Right cardiac atrium (tissue), 5 donors: ENCODE measurements at regions not wholly inside any gene's neighbourhood (a gene's known extent, or its start where the extent isn't known, plus 50 kb on each side); places are given as distances from the start of the nearest gene placed in this dataset.

Experiments used
- ATAC-seq, 2 donors: fragments of 200-7000 bp; cut with Tn5 transposase; one replicate each; pipeline versions ENCODE4 v1.8.0 to v1.9.1; 2020; ENCODE audit warnings: moderate library complexity in 2 of 2, mild to moderate bottlenecking in 1 of 2
- DNase-seq, 3 donors: peaks; one replicate each; pipeline ENCODE4 v3.0.0-alpha.2; 2020
- H3K27ac ChIP-seq: one replicate; pipeline ENCODE4 v1.5.1; 2013; ENCODE audit warnings: mild to moderate bottlenecking, low read length, control low read depth, moderate library complexity
- H3K27me3 ChIP-seq: one replicate; pipeline ENCODE4 v1.6.1; 2013; ENCODE audit not compliant: control insufficient read depth, insufficient read depth
- H3K4me1 ChIP-seq: one replicate; pipeline ENCODE4 v1.6.1; 2013; ENCODE audit warnings: low read length; ENCODE audit not compliant: control insufficient read depth, insufficient read depth
- H3K4me3 ChIP-seq: one replicate; pipeline ENCODE4 v1.5.1; 2013; ENCODE audit warnings: low read length, control low read depth
- H3K9me3 ChIP-seq: one replicate; pipeline ENCODE4 v1.6.1; 2013; ENCODE audit warnings: low read length; ENCODE audit not compliant: control insufficient read depth
- WGBS: extraction: QIAGEN DNeasy Blood & Tissue Kit; methylation state at CpG from one replicate; pipeline ENCODE4 v1.1.7; 2013; 5-methylcytosine and 5-hydroxymethylcytosine counted together
- intact Hi-C, 4 donors: fragments of 100-400 bp; cut with DNase I; formaldehyde crosslinking; loops; one replicate each; pipeline versions ENCODE4 v1.11.0 to v1.14.0; 2022 to 2023
- donor health status: healthy with polysubstance abuse.
- donor health status: DM: no; HTN: yes; CAD: no.
- donor health status: DM: no; HTN: no; CAD: no.
- donor health status: DM: no; HTN: yes; CAD: no; lungs with severe emphysema.
- donor health status: DM: yes; HTN: yes; CAD: no.

- H3K4me3 ChIP-seq = no peak overlapping the region
- no peaks in the 10 kb centered on the region for H3K9me3 ChIP-seq
- no peak overlapping the region for H3K27ac ChIP-seq
- ATAC-seq (no peak), DNase-seq (no peak)
- H3K4me1 ChIP-seq = no peaks in the 10 kb centered on the region
- H3K27me3 ChIP-seq = no peaks in the 10 kb centered on the region
- intact Hi-C loops = no loop called here
These were observed 169.2 kb downstream of the ZIC5 start for GRCh38 chr13:99802416-99802815.

- H3K4me3 ChIP-seq = no peak overlapping the region
- H3K9me3 ChIP-seq = no peaks in the 10 kb centered on the region
- no peak overlapping the region for H3K27ac ChIP-seq
- DNase-seq = no peak
- no peak for ATAC-seq
- WGBS = 32% methylated on average over 4 of the region's 4 CpGs
- H3K4me1 ChIP-seq = no peaks in the 10 kb centered on the region
- intact Hi-C loops = no loop called here
- no peaks in the 10 kb centered on the region for H3K27me3 ChIP-seq
These were observed 170.6 kb downstream of the ZIC5 start for GRCh38 chr13:99800951-99801350.

- 88% methylated on average over 3 of the region's 3 CpGs for WGBS
- H3K4me1 ChIP-seq = no peaks in the 10 kb centered on the region
These were observed 171.6 kb downstream of the ZIC5 start for GRCh38 chr13:99800011-99800410.

GRCh38 chr13:99798756-99799155 lies 172.8 kb downstream of the ZIC5 start:
- intact Hi-C loops = no loop called here
- Histone ChIP-seq H3K27me3 (no peaks in the 10 kb centered on the region), H3K4me3 (no peak overlapping the region), H3K27ac (no peak overlapping the region), H3K4me1 (no peaks in the 10 kb centered on the region), H3K9me3 (no peaks in the 10 kb centered on the region)
- 64% methylated on average over 4 of the region's 4 CpGs for WGBS
- ATAC-seq = no peak
- no peak for DNase-seq

More at GRCh38 chr13:99800011-99800410, 171.6 kb downstream of the ZIC5 start:
- Histone ChIP-seq H3K9me3 (no peaks in the 10 kb centered on the region), H3K4me3 (no peak overlapping the region), H3K27ac (no peak overlapping the region), H3K27me3 (no peaks in the 10 kb centered on the region)
- no peak for ATAC-seq
- intact Hi-C loops = no loop called here
- no peak for DNase-seq

GRCh38 chr13:99797691-99798090 lies 173.9 kb downstream of the ZIC5 start:
- WGBS = 59% methylated on average over 2 of the region's 2 CpGs
- intact Hi-C loops = no loop called here
- Histone ChIP-seq H3K4me1 (no peaks in the 10 kb centered on the region), H3K27me3 (no peaks in the 10 kb centered on the region), H3K27ac (no peak overlapping the region), H3K9me3 (no peaks in the 10 kb centered on the region), H3K4me3 (no peak overlapping the region)
- no peak for DNase-seq
- ATAC-seq = no peak

- no peaks in the 10 kb centered on the region for H3K4me1 ChIP-seq
- no peak for DNase-seq
- no peaks in the 10 kb centered on the region for H3K27me3 ChIP-seq
- H3K9me3 ChIP-seq = no peaks in the 10 kb centered on the region
- ATAC-seq = no peak
- H3K4me3 ChIP-seq = no peak overlapping the region
- H3K27ac ChIP-seq = no peak overlapping the region
- intact Hi-C loops = no loop called here
These were observed 175.3 kb downstream of the ZIC5 start for GRCh38 chr13:99796175-99796819.

GRCh38 chr13:99792079-99792921 lies 179.3 kb downstream of the ZIC5 start:
- WGBS = 72% methylated on average over 10 of the region's 10 CpGs
- DNase-seq (no peak), ATAC-seq (no peak)
- Histone ChIP-seq H3K27me3 (no peaks in the 10 kb centered on the region), H3K27ac (no peak overlapping the region), H3K4me1 (no peaks in the 10 kb centered on the region), H3K9me3 (no peaks in the 10 kb centered on the region), H3K4me3 (no peak overlapping the region)
- intact Hi-C loops = no loop called here

GRCh38 chr13:99782669-99783068 lies 188.9 kb downstream of the ZIC5 start:
- intact Hi-C loops = no loop called here
- H3K4me3 ChIP-seq = no peak overlapping the region
- DNase-seq (no peak), ATAC-seq (no peak)
- H3K27me3 ChIP-seq = no peaks in the 10 kb centered on the region
- no peaks in the 10 kb centered on the region for H3K9me3 ChIP-seq
- no peak overlapping the region for H3K27ac ChIP-seq
- H3K4me1 ChIP-seq = no peaks in the 10 kb centered on the region
- WGBS = 92% methylated on average over 3 of the region's 3 CpGs

GRCh38 chr13:99778500-99778899 lies 193.1 kb downstream of the ZIC5 start:
- no peak overlapping the region for H3K27ac ChIP-seq

GRCh38 chr13:99777873-99778272 lies 193.7 kb downstream of the ZIC5 start:
- Histone ChIP-seq H3K9me3 (no peaks in the 10 kb centered on the region), H3K27me3 (no peaks in the 10 kb centered on the region), H3K4me3 (no peak overlapping the region), H3K27ac (no peak overlapping the region), H3K4me1 (no peaks in the 10 kb centered on the region)
- DNase-seq = no peak
- 43% methylated on average over 3 of the region's 3 CpGs for WGBS
- no peak for ATAC-seq
- intact Hi-C loops = no loop called here

More at GRCh38 chr13:99778500-99778899, 193.1 kb downstream of the ZIC5 start:
- DNase-seq (no peak), ATAC-seq (no peak)
- no peak overlapping the region for H3K4me3 ChIP-seq
- intact Hi-C loops = no loop called here
- H3K4me1 ChIP-seq = no peaks in the 10 kb centered on the region
- no peaks in the 10 kb centered on the region for H3K9me3 ChIP-seq
- H3K27me3 ChIP-seq = no peaks in the 10 kb centered on the region
- 71% methylated on average over 2 of the region's 2 CpGs for WGBS

- ATAC-seq = no peak
- H3K9me3 ChIP-seq = no peaks in the 10 kb centered on the region
- intact Hi-C loops = no loop called here
- H3K27ac ChIP-seq = no peak overlapping the region
- 55% methylated on average over 1 of the region's 1 CpG for WGBS
- DNase-seq = no peak
- no peaks in the 10 kb centered on the region for H3K27me3 ChIP-seq
- no peak overlapping the region for H3K4me3 ChIP-seq
- H3K4me1 ChIP-seq = no peaks in the 10 kb centered on the region
These were observed 196.9 kb downstream of the ZIC5 start for GRCh38 chr13:99774644-99775043.
